ENCODE measurements at regions not wholly inside any gene's neighbourhood (a gene's known extent, or its start where the extent isn't known, plus 50 kb on each side); places are given as distances from the start of the nearest gene placed in this dataset.

- TF ChIP-seq SP1 (IDR thresholded peaks at IDR 0.05) (no peak), ELF4 (IDR thresholded peaks at IDR 0.05) (no peak), LEF1 (IDR thresholded peaks at IDR 0.05; ENCODE audit: borderline replicate concordance) (no peak), NFRKB (IDR thresholded peaks at IDR 0.05) (no peak), PKNOX1 (IDR thresholded peaks at IDR 0.05) (no peak), ARNT (IDR thresholded peaks at IDR 0.05) (no peak), L3MBTL2 (conservative IDR thresholded peaks at IDR 0.05) (no peak), FOXM1 (IDR thresholded peaks at IDR 0.05; ENCODE audit: borderline replicate concordance) (no peak), BHLHE40 (IDR thresholded peaks at IDR 0.05; ENCODE audit: borderline replicate concordance) (no peak), ZNF384 (IDR thresholded peaks at IDR 0.05) (no peak), TARDBP (IDR thresholded peaks at IDR 0.05) (no peak), SUZ12 (IDR thresholded peaks at IDR 0.05) (no peak), HDGF (IDR thresholded peaks at IDR 0.05; ENCODE audit: borderline replicate concordance) (no peak)
Measured at GRCh38 chr4:81870275-81870674, 398.6 kb upstream of the RASGEF1B start.

All from HEK293T (cell line).